K562 (cell line): ENCODE measurements at regions not wholly inside any gene's neighbourhood (a gene's known extent, or its start where the extent isn't known, plus 50 kb on each side); places are given as distances from the start of the nearest gene placed in this dataset.

Source experiments
- ATAC-seq: fragments of 200-7000 bp; cut with Tn5 transposase; 3 replicates; pipeline ENCODE4 v1.9.1; 2020; ENCODE audit warnings: moderate library complexity
- BruUV-seq: library from RNA; stranded (reverse); fragments of 400-500 nt; replicated peaks from 2 replicates; lab custom pipeline; 2021; lab: Mats Ljungman, UMichigan
- CTCF ChIA-PET: fragments of 300-600 bp; formaldehyde crosslinking; extraction: SDS; loops from one replicate; lab custom pipeline; 2021; ENCODE audit warnings: low intra/inter-chr PET ratio; lab: Yijun Ruan, JAX
- POLR2A ChIA-PET: fragments of 300-600, 350-650 bp; sonication (Branson Sonifier 250); formaldehyde crosslinking; extraction: SDS; loops from one replicate; lab custom pipeline; 2021; ENCODE audit warnings: antibody characterized with exemption, inconsistent platforms; lab: Yijun Ruan, JAX
- DNase-seq, 4 experiments: peaks; one replicate each; pipeline versions ENCODE4 v3.0.0 to v3.0.0-alpha.2; 2011 to 2018; ENCODE audit warnings: low spot score in 3 of 4, mixed read lengths in 3 of 4; ENCODE audit errors: extremely low read depth in 1 of 4
- FAIRE-seq: peaks from 2 replicates; lab custom pipeline; 2011; peaks lifted over from hg19 to GRCh38; lab: Jason Lieb, UNC
- H2AFZ ChIP-seq: 2 replicates; pipeline ENCODE4 v1.6.0; 2011; ENCODE audit warnings: low read depth, low read length, control low read depth, inconsistent platforms
- H3K27ac ChIP-seq: fragments of 200-600 bp; 3 replicates; pipeline ENCODE4 v1.8.0; 2011; ENCODE audit warnings: low read depth, mild to moderate bottlenecking, control low read depth, inconsistent platforms, low read length, moderate library complexity, mixed read lengths; ENCODE audit errors: extremely low read depth
- H3K27me3 ChIP-seq, 2 experiments: fragments of 300-600 bp in 1 of 2; 2 replicates in 1 of 2; 3 replicates in 1 of 2; pipeline versions ENCODE4 v1.6.0 to v1.8.0; 2011; ENCODE audit warnings: inconsistent platforms in 2 of 2, low read length in 2 of 2, mild to moderate bottlenecking in 1 of 2, mixed read lengths in 1 of 2, moderate library complexity in 1 of 2; ENCODE audit not compliant: control insufficient read depth in 2 of 2, insufficient read depth in 2 of 2
- H3K36me3 ChIP-seq: fragments of 300-600 bp; 3 replicates; pipeline ENCODE4 v1.8.0; 2011; ENCODE audit warnings: mild to moderate bottlenecking, low read length, inconsistent platforms; ENCODE audit not compliant: control insufficient read depth, insufficient read depth
- H3K4me1 ChIP-seq, 2 experiments: fragments of 200-600 bp in 1 of 2; replicated peaks in 1 of 2; 2 replicates in 1 of 2; 3 replicates in 1 of 2; pipeline versions ENCODE4 v1.5.1 to v1.8.0; 2011; ENCODE audit warnings: inconsistent platforms in 2 of 2, low read length in 2 of 2, mild to moderate bottlenecking in 1 of 2, mixed read lengths in 1 of 2, moderate library complexity in 1 of 2; ENCODE audit not compliant: control insufficient read depth in 2 of 2, insufficient read depth in 2 of 2
- H3K4me2 ChIP-seq: 2 replicates; pipeline ENCODE4 v1.6.1; 2011; ENCODE audit warnings: low read length, control low read depth, inconsistent platforms, mixed read lengths; ENCODE audit not compliant: insufficient read depth
- H3K4me3 ChIP-seq: fragments of 200-600 bp; sonication (generic), shearing (Covaris generic); 2 replicates; pipeline ENCODE4 v1.5.1; 2016; ENCODE audit warnings: control low read depth, inconsistent platforms
- H3K79me2 ChIP-seq: fragments of 200-600 bp; 3 replicates; pipeline ENCODE4 v1.8.0; 2011; ENCODE audit warnings: low read length, inconsistent platforms; ENCODE audit not compliant: control insufficient read depth, insufficient read depth
- H3K9ac ChIP-seq, 2 experiments: 2 replicates each; pipeline versions ENCODE4 v1.6.0 to v1.6.1; 2011; ENCODE audit warnings: low read depth in 2 of 2, low read length in 2 of 2, control low read depth in 1 of 2, inconsistent platforms in 1 of 2, mild to moderate bottlenecking in 1 of 2, mixed read lengths in 1 of 2; ENCODE audit not compliant: insufficient read depth in 1 of 2
- H3K9me1 ChIP-seq: one replicate; pipeline ENCODE4 v1.6.0; 2011; ENCODE audit warnings: inconsistent platforms, mild to moderate bottlenecking, low read length, moderate library complexity; ENCODE audit not compliant: control insufficient read depth, insufficient read depth
- H3K9me3 ChIP-seq: replicated peaks from 2 replicates; pipeline ENCODE4 v1.5.1; 2011; ENCODE audit warnings: low read depth, low read length, inconsistent platforms; ENCODE audit not compliant: control insufficient read depth, insufficient read depth
- H4K20me1 ChIP-seq: replicated peaks from 2 replicates; pipeline ENCODE4 v1.6.1; 2011; ENCODE audit warnings: low read length, inconsistent platforms, mixed read lengths; ENCODE audit not compliant: control insufficient read depth, insufficient read depth
- ARID2 ChIP-seq: fragments of 450-650 bp; IDR thresholded peaks from 2 replicates; pipeline ENCODE4 v1.6.1; 2017; ENCODE audit warnings: antibody characterized with exemption, mild to moderate bottlenecking
- BACH1 ChIP-seq: fragments of 200-800 bp; sonication (Bioruptor generic); IDR thresholded peaks from 2 replicates; pipeline ENCODE4 v1.6.1; 2016; ENCODE audit warnings: missing genetic modification characterization, missing compliant biosample characterization
- BRD9 ChIP-seq: fragments of 450-650 bp; IDR thresholded peaks from 2 replicates; pipeline ENCODE4 v1.6.1; 2018; ENCODE audit warnings: low read depth; ENCODE audit not compliant: partially characterized antibody
- C11orf30 ChIP-seq: fragments of 450-650 bp; IDR thresholded peaks from 2 replicates; pipeline ENCODE4 v1.6.1; 2016; ENCODE audit warnings: low read depth, mild to moderate bottlenecking
- CAMTA2 ChIP-seq: fragments of 250-450 bp; sonication (Bioruptor Pico); conservative IDR thresholded peaks from 2 replicates; pipeline ENCODE4 v1.5.1; 2022
- DEAF1 ChIP-seq: fragments of 450-650 bp; formaldehyde crosslinking; IDR thresholded peaks from 2 replicates; pipeline ENCODE4 v1.4.0; 2020; ENCODE audit warnings: mild to moderate bottlenecking, moderate library complexity
- DIDO1 ChIP-seq: fragments of 450-650 bp; IDR thresholded peaks from 2 replicates; pipeline ENCODE4 v1.6.1; 2016; ENCODE audit warnings: low read depth, missing biosample characterization, missing genetic modification characterization
- EP400 ChIP-seq: fragments of 450-650 bp; IDR thresholded peaks from 2 replicates; pipeline ENCODE4 v1.6.1; 2017; ENCODE audit warnings: antibody characterized with exemption, mild to moderate bottlenecking, moderate library complexity
- HINFP ChIP-seq: fragments of 450-650 bp; conservative IDR thresholded peaks from 2 replicates; pipeline ENCODE4 v1.6.1; 2016; ENCODE audit warnings: missing genetic modification characterization, low read depth, mild to moderate bottlenecking, control low read depth, missing compliant biosample characterization
- KLF6 ChIP-seq: fragments of 250-450 bp; sonication (Bioruptor Pico); IDR thresholded peaks from 2 replicates; pipeline ENCODE4 v1.4.0; 2020; ENCODE audit warnings: mild to moderate bottlenecking, moderate library complexity, borderline replicate concordance
- MAFG ChIP-seq: fragments of 450-650 bp; conservative IDR thresholded peaks from 2 replicates; pipeline ENCODE4 v1.6.1; 2016; ENCODE audit warnings: missing genetic modification characterization, missing compliant biosample characterization
- MEIS2 ChIP-seq: fragments of 450-650 bp; IDR thresholded peaks from 2 replicates; pipeline ENCODE4 v1.6.1; 2014; ENCODE audit warnings: mild to moderate bottlenecking; ENCODE audit not compliant: partially characterized antibody
- NCOA4 ChIP-seq: fragments of 450-650 bp; IDR thresholded peaks from 2 replicates; pipeline ENCODE4 v1.6.1; 2018; ENCODE audit warnings: mild to moderate bottlenecking; ENCODE audit not compliant: partially characterized antibody
- NELFE ChIP-seq: IDR thresholded peaks from 2 replicates; pipeline ENCODE4 v1.6.1; 2011; ENCODE audit warnings: mild to moderate bottlenecking; ENCODE audit not compliant: insufficient read depth, insufficient read length
- NFE2 ChIP-seq: IDR thresholded peaks from 2 replicates; pipeline ENCODE4 v1.6.1; 2014; ENCODE audit warnings: antibody characterized with exemption, low read depth
- NFE2L1 ChIP-seq: fragments of 450-650 bp; IDR thresholded peaks from 2 replicates; pipeline ENCODE4 v1.6.1; 2016; ENCODE audit warnings: missing genetic modification characterization, low read depth, mild to moderate bottlenecking, missing compliant biosample characterization, moderate library complexity, borderline replicate concordance
- PTBP1 ChIP-seq: fragments of 200-400 bp; formaldehyde crosslinking; IDR thresholded peaks from 2 replicates; pipeline ENCODE4 v1.6.1; 2017; ENCODE audit warnings: low read depth, low read length
- SMAD2 ChIP-seq: fragments of 150-350 bp; IDR thresholded peaks from 2 replicates; pipeline ENCODE4 v1.6.1; 2014; ENCODE audit warnings: low read depth, mild to moderate bottlenecking, low read length
- SP1 ChIP-seq: sonication (generic); formaldehyde crosslinking; IDR thresholded peaks from 2 replicates; pipeline ENCODE4 v1.8.1; 2022; ENCODE audit warnings: mild to moderate bottlenecking, missing genetic modification reagents
- SREBF2 ChIP-seq: sonication (generic); formaldehyde crosslinking; IDR thresholded peaks from 2 replicates; pipeline ENCODE4 v1.4.0; 2020; ENCODE audit warnings: mild to moderate bottlenecking, missing genetic modification reagents
- XRCC5 ChIP-seq: fragments of 200-400 bp; formaldehyde crosslinking; IDR thresholded peaks from 2 replicates; pipeline ENCODE4 v1.6.1; 2017; ENCODE audit warnings: low read depth, mild to moderate bottlenecking, low read length
- ZC3H4 ChIP-seq: sonication (generic); formaldehyde crosslinking; IDR thresholded peaks from 2 replicates; pipeline ENCODE4 v1.9.0; 2021; ENCODE audit warnings: missing genetic modification reagents, borderline replicate concordance
- ZNF134 ChIP-seq: fragments of 250-450 bp; sonication (Bioruptor Pico); conservative IDR thresholded peaks from 2 replicates; pipeline ENCODE4 v1.4.0; 2020
- ZNF316 ChIP-seq: fragments of 450-650 bp; IDR thresholded peaks from 2 replicates; pipeline ENCODE4 v1.6.1; 2016
- ZNF584 ChIP-seq: fragments of 200-800 bp; sonication (Bioruptor generic); IDR thresholded peaks from 2 replicates; pipeline ENCODE4 v1.6.1; 2016; ENCODE audit warnings: low read depth, mild to moderate bottlenecking, missing genetic modification characterization, missing compliant biosample characterization
- WGBS: fragments of 100-300 bp; shearing (Covaris generic); methylation state at CpG from one replicate; pipeline ENCODE4 v1.1.6; 2016; ENCODE audit warnings: low coverage, mixed read lengths; ENCODE audit not compliant: insufficient coverage; ENCODE audit errors: missing lambda C conversion rate; 5-methylcytosine and 5-hydroxymethylcytosine counted together
- in situ Hi-C: fragments of 300-500 bp; cut with MboI; formaldehyde crosslinking; loops from 4 replicates; pipeline ENCODE4 v1.15.0; 2018; ENCODE audit warnings: inconsistent platforms, mixed read lengths
- intact Hi-C: fragments of 100-400 bp; cut with micrococcal nuclease; formaldehyde crosslinking; loops from 2 replicates; pipeline ENCODE4 v1.14.2; 2022

- Histone ChIP-seq H3K27ac (no peak overlapping the region), H3K4me3 (no peak overlapping the region), H3K36me3 (no peaks in the 10 kb centered on the region), H3K4me1 (peaks cover 0 to 13% of the 10 kb centered on the region in 2 experiments; a peak in 2 of 5 replicates), H3K9me3 (no peaks in the 10 kb centered on the region), H3K4me2 (no peak overlapping the region), H3K79me2 (no peaks in the 10 kb centered on the region), H2AFZ (no peak overlapping the region), H3K27me3 (peaks cover 36 to 66% of the 10 kb centered on the region in 2 experiments), H3K9ac (no peak overlapping the region), H3K9me1 (no peaks in the 10 kb centered on the region), H4K20me1 (no peaks in the 10 kb centered on the region; the same call in 1 of the 2 replicates)
- BruUV-seq = no TSS peak
- FAIRE-seq (no peak), ATAC-seq (no peak), DNase-seq (no peak)
- in situ Hi-C loops = no loop called here
- intact Hi-C loops = no loop called here
- POLR2A ChIA-PET = no interaction called here
- 12% methylated on average over 4 of the region's 4 CpGs for WGBS
- CTCF ChIA-PET = no interaction called here
- TF ChIP-seq KLF6 (no peak), SP1 (CRISPR knock-in tag) (no peak), NFE2 (peak; percentile 63), SMAD2 (no peak), HINFP (no peak), NFE2L1 (tag) (peak; percentile 16; the same call in 1 of the 2 replicates), ZC3H4 (CRISPR knock-in tag) (no peak), XRCC5 (no peak), NELFE (no peak), ZNF316 (peak; percentile 60), ARID2 (no peak), BRD9 (no peak), DIDO1 (tag) (no peak), DEAF1 (CRISPR knock-in tag) (no peak), SREBF2 (CRISPR knock-in tag) (no peak), PTBP1 (no peak), ZNF134 (CRISPR knock-in tag) (no peak), MAFG (tag) (peak; percentile 71), NCOA4 (no peak), EP400 (no peak), MEIS2 (peak; percentile 28), BACH1 (tag) (peak; percentile 52; the same call in 1 of the 2 replicates), C11orf30 (peak; percentile 66), CAMTA2 (no peak), ZNF584 (CRISPR knock-in tag) (no peak)
These were observed 321.4 kb downstream of the FOXL1 start for GRCh38 chr16:86899757-86900156.
